ENCODE measurements at regions not wholly inside any gene's neighbourhood (a gene's known extent, or its start where the extent isn't known, plus 50 kb on each side); places are given as distances from the start of the nearest gene placed in this dataset.

DNA sequence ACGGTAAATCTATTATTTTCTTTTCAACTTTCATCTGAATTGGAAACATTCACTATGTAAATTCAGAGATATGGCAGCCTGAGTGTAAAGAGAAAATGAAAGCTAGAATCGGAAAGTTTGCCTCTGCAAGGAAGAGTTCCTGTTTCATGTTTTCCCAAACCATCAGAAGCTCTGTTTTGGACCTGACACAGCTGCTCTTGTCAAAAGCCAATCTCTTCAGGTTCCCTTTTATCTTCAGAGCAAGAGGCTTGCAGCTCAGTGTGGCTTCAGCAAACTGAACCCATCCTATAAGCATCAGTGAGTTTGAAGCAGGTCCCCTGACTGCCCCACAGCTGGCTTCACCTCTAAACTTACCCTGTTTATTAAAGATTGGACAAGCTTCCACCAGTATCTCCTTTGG lies 1099.7 kb downstream of the DTWD2 start:
- Mint-ChIP-seq H3K27ac (no peak overlapping the region), H3K4me1 (peaks cover 12% of the 10 kb centered on the region), H3K9me3 (no peaks in the 10 kb centered on the region), H3K27me3 (ENCODE audit: low read depth) (no peaks in the 10 kb centered on the region), H3K36me3 (no peaks in the 10 kb centered on the region), H3K4me3 (no peak overlapping the region)
- no peak for TF ChIP-seq SMAD3 (CRISPR knock-in tag; IDR thresholded peaks at IDR 0.05; ENCODE audit: borderline replicate concordance)
- no peak for TF ChIP-seq ZNF121 (CRISPR knock-in tag; IDR thresholded peaks at IDR 0.05)
- TF ChIP-seq, protein P1, sequence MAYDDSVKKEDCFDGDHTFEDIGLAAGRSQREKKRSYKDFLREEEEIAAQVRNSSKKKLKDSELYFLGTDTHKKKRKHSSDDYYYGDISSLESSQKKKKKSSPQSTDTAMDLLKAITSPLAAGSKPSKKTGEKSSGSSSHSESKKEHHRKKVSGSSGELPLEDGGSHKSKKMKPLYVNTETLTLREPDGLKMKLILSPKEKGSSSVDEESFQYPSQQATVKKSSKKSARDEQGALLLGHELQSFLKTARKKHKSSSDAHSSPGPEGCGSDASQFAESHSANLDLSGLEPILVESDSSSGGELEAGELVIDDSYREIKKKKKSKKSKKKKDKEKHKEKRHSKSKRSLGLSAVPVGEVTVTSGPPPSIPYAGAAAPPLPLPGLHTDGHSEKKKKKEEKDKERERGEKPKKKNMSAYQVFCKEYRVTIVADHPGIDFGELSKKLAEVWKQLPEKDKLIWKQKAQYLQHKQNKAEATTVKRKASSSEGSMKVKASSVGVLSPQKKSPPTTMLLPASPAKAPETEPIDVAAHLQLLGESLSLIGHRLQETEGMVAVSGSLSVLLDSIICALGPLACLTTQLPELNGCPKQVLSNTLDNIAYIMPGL (CRISPR knock-in tag; IDR thresholded peaks at IDR 0.05), result no peak
- TF ChIP-seq TEAD1 (CRISPR knock-in tag; IDR thresholded peaks at IDR 0.05), result no peak
- no peak for TF ChIP-seq GABPB1 (CRISPR knock-in tag; IDR thresholded peaks at IDR 0.05)
- no peak for TF ChIP-seq ETV6 (CRISPR knock-in tag; IDR thresholded peaks at IDR 0.05)
- TF ChIP-seq, protein P2, sequence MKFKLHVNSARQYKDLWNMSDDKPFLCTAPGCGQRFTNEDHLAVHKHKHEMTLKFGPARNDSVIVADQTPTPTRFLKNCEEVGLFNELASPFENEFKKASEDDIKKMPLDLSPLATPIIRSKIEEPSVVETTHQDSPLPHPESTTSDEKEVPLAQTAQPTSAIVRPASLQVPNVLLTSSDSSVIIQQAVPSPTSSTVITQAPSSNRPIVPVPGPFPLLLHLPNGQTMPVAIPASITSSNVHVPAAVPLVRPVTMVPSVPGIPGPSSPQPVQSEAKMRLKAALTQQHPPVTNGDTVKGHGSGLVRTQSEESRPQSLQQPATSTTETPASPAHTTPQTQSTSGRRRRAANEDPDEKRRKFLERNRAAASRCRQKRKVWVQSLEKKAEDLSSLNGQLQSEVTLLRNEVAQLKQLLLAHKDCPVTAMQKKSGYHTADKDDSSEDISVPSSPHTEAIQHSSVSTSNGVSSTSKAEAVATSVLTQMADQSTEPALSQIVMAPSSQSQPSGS (CRISPR knock-in tag; IDR thresholded peaks at IDR 0.05; ENCODE audit: borderline replicate concordance, low read depth), result no peak
- no peak for TF ChIP-seq CREM (CRISPR knock-in tag; IDR thresholded peaks at IDR 0.05)
- no peak for TF ChIP-seq CBFB (CRISPR knock-in tag; IDR thresholded peaks at IDR 0.05; ENCODE audit: low read depth)
- TF ChIP-seq ZNF423 (CRISPR knock-in tag; IDR thresholded peaks at IDR 0.05), result no peak
- TF ChIP-seq MYBL2 (CRISPR knock-in tag; IDR thresholded peaks at IDR 0.05), result no peak
- TF ChIP-seq, protein P3, sequence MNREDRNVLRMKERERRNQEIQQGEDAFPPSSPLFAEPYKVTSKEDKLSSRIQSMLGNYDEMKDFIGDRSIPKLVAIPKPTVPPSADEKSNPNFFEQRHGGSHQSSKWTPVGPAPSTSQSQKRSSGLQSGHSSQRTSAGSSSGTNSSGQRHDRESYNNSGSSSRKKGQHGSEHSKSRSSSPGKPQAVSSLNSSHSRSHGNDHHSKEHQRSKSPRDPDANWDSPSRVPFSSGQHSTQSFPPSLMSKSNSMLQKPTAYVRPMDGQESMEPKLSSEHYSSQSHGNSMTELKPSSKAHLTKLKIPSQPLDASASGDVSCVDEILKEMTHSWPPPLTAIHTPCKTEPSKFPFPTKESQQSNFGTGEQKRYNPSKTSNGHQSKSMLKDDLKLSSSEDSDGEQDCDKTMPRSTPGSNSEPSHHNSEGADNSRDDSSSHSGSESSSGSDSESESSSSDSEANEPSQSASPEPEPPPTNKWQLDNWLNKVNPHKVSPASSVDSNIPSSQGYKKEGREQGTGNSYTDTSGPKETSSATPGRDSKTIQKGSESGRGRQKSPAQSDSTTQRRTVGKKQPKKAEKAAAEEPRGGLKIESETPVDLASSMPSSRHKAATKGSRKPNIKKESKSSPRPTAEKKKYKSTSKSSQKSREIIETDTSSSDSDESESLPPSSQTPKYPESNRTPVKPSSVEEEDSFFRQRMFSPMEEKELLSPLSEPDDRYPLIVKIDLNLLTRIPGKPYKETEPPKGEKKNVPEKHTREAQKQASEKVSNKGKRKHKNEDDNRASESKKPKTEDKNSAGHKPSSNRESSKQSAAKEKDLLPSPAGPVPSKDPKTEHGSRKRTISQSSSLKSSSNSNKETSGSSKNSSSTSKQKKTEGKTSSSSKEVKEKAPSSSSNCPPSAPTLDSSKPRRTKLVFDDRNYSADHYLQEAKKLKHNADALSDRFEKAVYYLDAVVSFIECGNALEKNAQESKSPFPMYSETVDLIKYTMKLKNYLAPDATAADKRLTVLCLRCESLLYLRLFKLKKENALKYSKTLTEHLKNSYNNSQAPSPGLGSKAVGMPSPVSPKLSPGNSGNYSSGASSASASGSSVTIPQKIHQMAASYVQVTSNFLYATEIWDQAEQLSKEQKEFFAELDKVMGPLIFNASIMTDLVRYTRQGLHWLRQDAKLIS (CRISPR knock-in tag; IDR thresholded peaks at IDR 0.05; ENCODE audit: borderline replicate concordance), result no peak
- TF ChIP-seq, protein P4, sequence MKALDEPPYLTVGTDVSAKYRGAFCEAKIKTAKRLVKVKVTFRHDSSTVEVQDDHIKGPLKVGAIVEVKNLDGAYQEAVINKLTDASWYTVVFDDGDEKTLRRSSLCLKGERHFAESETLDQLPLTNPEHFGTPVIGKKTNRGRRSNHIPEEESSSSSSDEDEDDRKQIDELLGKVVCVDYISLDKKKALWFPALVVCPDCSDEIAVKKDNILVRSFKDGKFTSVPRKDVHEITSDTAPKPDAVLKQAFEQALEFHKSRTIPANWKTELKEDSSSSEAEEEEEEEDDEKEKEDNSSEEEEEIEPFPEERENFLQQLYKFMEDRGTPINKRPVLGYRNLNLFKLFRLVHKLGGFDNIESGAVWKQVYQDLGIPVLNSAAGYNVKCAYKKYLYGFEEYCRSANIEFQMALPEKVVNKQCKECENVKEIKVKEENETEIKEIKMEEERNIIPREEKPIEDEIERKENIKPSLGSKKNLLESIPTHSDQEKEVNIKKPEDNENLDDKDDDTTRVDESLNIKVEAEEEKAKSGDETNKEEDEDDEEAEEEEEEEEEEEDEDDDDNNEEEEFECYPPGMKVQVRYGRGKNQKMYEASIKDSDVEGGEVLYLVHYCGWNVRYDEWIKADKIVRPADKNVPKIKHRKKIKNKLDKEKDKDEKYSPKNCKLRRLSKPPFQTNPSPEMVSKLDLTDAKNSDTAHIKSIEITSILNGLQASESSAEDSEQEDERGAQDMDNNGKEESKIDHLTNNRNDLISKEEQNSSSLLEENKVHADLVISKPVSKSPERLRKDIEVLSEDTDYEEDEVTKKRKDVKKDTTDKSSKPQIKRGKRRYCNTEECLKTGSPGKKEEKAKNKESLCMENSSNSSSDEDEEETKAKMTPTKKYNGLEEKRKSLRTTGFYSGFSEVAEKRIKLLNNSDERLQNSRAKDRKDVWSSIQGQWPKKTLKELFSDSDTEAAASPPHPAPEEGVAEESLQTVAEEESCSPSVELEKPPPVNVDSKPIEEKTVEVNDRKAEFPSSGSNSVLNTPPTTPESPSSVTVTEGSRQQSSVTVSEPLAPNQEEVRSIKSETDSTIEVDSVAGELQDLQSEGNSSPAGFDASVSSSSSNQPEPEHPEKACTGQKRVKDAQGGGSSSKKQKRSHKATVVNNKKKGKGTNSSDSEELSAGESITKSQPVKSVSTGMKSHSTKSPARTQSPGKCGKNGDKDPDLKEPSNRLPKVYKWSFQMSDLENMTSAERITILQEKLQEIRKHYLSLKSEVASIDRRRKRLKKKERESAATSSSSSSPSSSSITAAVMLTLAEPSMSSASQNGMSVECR (CRISPR knock-in tag; IDR thresholded peaks at IDR 0.05; ENCODE audit: borderline replicate concordance), result no peak
- no peak for TF ChIP-seq NR2C2 (CRISPR knock-in tag; IDR thresholded peaks at IDR 0.05)
- TF ChIP-seq ZNF232 (CRISPR knock-in tag; IDR thresholded peaks at IDR 0.05), result no peak
- 0 out of 2 replicates have a peak, but pooled peaks have one; percentile 38 for ATAC-seq
- POLR2A ChIA-PET, result no interaction called here
- no peak for DNase-seq (ENCODE audit: low spot score)
- CTCF ChIA-PET, result interaction anchor here (1.2 kb wide), 1 partner anchor 434 kb away, joined by 4 read pairs; no protein-coding TSS in a partner anchor
